ENCODE measurements at regions not wholly inside any gene's neighbourhood (a gene's known extent, or its start where the extent isn't known, plus 50 kb on each side); places are given as distances from the start of the nearest gene placed in this dataset.
"Not testable (repeated sequence)": the region's sequence is repeated elsewhere in the genome, so short reads cannot be mapped to it uniquely, and the experiment has no call there.

DNA sequence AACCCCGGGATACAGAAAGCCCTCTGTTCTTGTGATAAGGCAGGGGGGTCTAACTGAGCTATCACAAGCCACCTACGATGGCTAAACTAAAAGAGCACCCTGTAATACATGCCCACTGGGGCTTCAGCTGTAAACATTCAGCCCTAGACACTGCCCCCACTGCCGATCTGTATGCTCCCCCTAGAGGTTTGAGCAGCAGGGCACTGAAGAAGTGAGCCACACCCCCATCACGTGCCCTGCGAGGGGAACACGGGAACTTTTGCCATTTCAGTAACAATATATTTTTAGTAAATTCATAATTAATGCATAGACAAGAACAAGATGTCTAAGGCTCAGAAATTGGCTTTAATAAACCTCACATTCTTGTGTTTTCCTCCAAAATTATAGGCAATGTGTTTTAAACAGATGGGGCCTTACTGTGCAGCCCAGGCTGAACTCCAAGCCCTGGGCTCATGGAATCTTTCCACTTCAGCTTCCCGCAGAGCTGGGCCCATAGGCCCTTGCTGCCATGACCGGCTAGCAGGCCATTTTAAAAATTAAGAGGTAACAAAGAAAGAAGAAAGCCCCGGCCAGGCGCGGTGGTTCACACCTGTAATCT lies 235.3 kb upstream of the SFRP2 start:
- TF ChIP-seq CTCF (IDR thresholded peaks at IDR 0.05) (no peak), POLR2A (IDR thresholded peaks at IDR 0.05) (no peak), EP300 (IDR thresholded peaks at IDR 0.05) (no peak)
- Histone ChIP-seq H3K9me3 (no peaks in the 10 kb centered on the region), H3K27ac (no peak overlapping the region), H3K4me1 (ENCODE audit: insufficient read depth) (no peaks in the 10 kb centered on the region), H3K4me3 (no peak overlapping the region), H3K27me3 (no peaks in the 10 kb centered on the region), H3K36me3 (no peaks in the 10 kb centered on the region)
- 60 to 80% (median 77%) methylated on average over 11 of the region's 11 CpGs for WGBS, 3 donors
- intact Hi-C loops (cut with DNase I) = no loop called here
- no peak for DNase-seq

DNA sequence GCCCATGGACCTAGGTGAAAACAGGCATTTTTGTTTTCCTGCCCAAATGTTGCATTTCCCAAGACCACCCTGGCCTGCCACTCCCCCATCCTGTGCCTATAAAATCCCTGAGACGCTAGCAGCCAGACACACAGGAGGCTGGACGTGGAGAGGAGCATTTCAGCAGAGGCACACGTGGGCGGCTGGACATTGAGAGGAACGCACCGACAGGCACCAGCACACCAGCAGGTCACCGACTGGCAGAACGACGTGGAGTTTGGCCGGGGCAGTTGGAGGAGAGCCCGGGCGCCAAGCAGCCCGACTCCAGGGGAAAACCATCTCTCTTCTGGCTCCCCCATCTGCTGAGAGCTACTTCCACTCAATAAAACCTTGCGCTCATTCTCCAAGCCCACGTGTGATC lies 234.8 kb upstream of the SFRP2 start:
- H3K4me3 ChIP-seq; H3K9me3 ChIP-seq; H3K27me3 ChIP-seq; intact Hi-C loops (cut with DNase I); H3K36me3 ChIP-seq; H3K4me1 ChIP-seq (ENCODE audit: insufficient read depth); H3K27ac ChIP-seq; DNase-seq: not testable (repeated sequence)
- WGBS, 3 donors = 75 to 83% (median 80%) methylated on average over 15 of the region's 15 CpGs

DNA sequence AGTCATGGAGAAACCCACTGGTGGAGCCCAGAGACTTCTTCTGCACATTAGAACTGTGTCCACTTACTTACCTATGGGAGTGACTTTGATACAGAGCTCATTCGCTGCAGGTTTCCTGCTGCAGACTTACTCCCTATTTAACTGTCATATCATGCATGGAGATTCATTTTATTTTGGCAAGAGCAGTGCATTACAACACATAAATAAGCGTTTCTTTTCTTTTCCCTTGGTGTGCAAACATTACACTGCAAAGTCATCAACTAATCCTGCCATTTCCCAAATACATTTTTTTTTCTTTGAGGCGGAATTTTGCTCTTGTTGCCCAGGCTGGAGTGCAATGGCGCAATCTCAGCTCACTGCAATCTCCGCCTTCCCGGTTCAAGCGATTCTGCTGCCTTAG lies 230.9 kb upstream of the SFRP2 start:
- Histone ChIP-seq H3K27ac (no peak overlapping the region), H3K9me3 (no peaks in the 10 kb centered on the region), H3K36me3 (no peaks in the 10 kb centered on the region), H3K27me3 (no peaks in the 10 kb centered on the region), H3K4me3 (no peak overlapping the region), H3K4me1 (ENCODE audit: insufficient read depth) (no peaks in the 10 kb centered on the region)
- DNase-seq = no peak
- intact Hi-C loops (cut with DNase I) = no loop called here
- no peak for TF ChIP-seq CTCF (IDR thresholded peaks at IDR 0.05)
- TF ChIP-seq EP300 (IDR thresholded peaks at IDR 0.05) = no peak
- TF ChIP-seq POLR2A (IDR thresholded peaks at IDR 0.05) = no peak
- WGBS, 3 donors = 70 to 83% (median 80%) methylated on average over 7 of the region's 7 CpGs

DNA sequence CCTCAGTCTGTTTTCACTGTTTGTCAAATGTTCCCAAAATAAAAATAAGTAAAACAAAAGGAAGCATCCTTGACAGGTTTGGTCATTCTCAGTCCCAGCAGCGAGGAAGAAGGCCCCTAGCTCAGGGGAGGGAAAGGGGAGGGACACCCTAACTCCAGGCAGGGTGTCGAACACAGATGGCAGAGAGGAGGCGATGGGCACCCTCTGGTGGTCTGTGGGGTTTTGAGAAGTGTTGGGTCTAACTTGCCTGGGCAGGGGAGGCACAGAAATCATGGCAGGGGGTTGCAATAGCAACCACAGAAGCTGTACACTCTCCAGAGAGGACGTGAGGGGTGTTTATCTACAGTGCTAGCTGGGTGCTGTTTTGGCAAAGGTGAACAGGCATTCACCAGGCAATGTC lies 229.8 kb upstream of the SFRP2 start:
- intact Hi-C loops (cut with DNase I) = no loop called here
- H3K4me3 ChIP-seq = no peak overlapping the region

More for the DNA sequence above, 229.8 kb upstream of the SFRP2 start:
- 55 to 69% (median 66%) methylated on average over 4 of the region's 4 CpGs for WGBS, 3 donors
- Histone ChIP-seq H3K27ac (no peak overlapping the region), H3K36me3 (no peaks in the 10 kb centered on the region), H3K4me1 (ENCODE audit: insufficient read depth) (no peaks in the 10 kb centered on the region), H3K27me3 (no peaks in the 10 kb centered on the region), H3K9me3 (no peaks in the 10 kb centered on the region)
- no peak for TF ChIP-seq EP300 (IDR thresholded peaks at IDR 0.05)
- no peak for TF ChIP-seq POLR2A (IDR thresholded peaks at IDR 0.05)
- TF ChIP-seq CTCF (IDR thresholded peaks at IDR 0.05) = no peak
- no peak for DNase-seq

All from ovary (tissue), 7 donors.